Keratinocyte (primary cell): ENCODE measurements at regions not wholly inside any gene's neighbourhood (a gene's known extent, or its start where the extent isn't known, plus 50 kb on each side); places are given as distances from the start of the nearest gene placed in this dataset.

ENCODE experiments used
- DNase-seq: peaks from one replicate; pipeline ENCODE4 v3.0.0-alpha.2; 2011; ENCODE audit warnings: low read depth, missing footprints, low spot score
- FAIRE-seq: peaks from 2 replicates; lab custom pipeline; 2011; peaks lifted over from hg19 to GRCh38; lab: Jason Lieb, UNC
- H2AFZ ChIP-seq: 2 replicates; pipeline ENCODE4 v1.6.0; 2012; ENCODE audit warnings: low read length, control low read depth, inconsistent platforms; ENCODE audit not compliant: control insufficient read depth
- H3K27ac ChIP-seq: 2 replicates; pipeline ENCODE4 v1.5.1; 2011; ENCODE audit warnings: low read length; ENCODE audit not compliant: control insufficient read depth, insufficient read depth
- H3K27me3 ChIP-seq: 3 replicates; pipeline ENCODE4 v1.6.0; 2011; ENCODE audit warnings: low read length; ENCODE audit not compliant: control insufficient read depth, insufficient read depth; ENCODE audit errors: extremely low read depth
- H3K36me3 ChIP-seq, 2 experiments: 2 replicates in 1 of 2; 3 replicates in 1 of 2; pipeline ENCODE4 v1.5.1; 2011; ENCODE audit warnings: low read length in 2 of 2, mild to moderate bottlenecking in 1 of 2; ENCODE audit not compliant: control insufficient read depth in 2 of 2, insufficient read depth in 2 of 2; ENCODE audit errors: extremely low read depth in 1 of 2
- H3K4me1 ChIP-seq: 3 replicates; pipeline ENCODE4 v1.5.1; 2011; ENCODE audit warnings: low read length; ENCODE audit not compliant: control insufficient read depth, insufficient read depth; ENCODE audit errors: extremely low read depth
- H3K4me2 ChIP-seq: 3 replicates; pipeline ENCODE4 v1.6.0; 2011; ENCODE audit warnings: low read depth, low read length; ENCODE audit not compliant: control insufficient read depth, insufficient read depth; ENCODE audit errors: extremely low read depth
- H3K4me3 ChIP-seq, 3 experiments: fragments of 200-600 bp in 1 of 3; sonication (generic) in 1 of 3; 2 replicates in 2 of 3; 3 replicates in 1 of 3; pipeline ENCODE4 v1.5.1; 2011 to 2016; ENCODE audit warnings: low read length in 3 of 3, mild to moderate bottlenecking in 3 of 3, control low read depth in 2 of 3, inconsistent platforms in 1 of 3, low read depth in 1 of 3, mixed read lengths in 1 of 3, mixed run types in 1 of 3, moderate library complexity in 1 of 3; ENCODE audit not compliant: control insufficient read depth in 2 of 3, insufficient read depth in 2 of 3; ENCODE audit errors: extremely low read depth in 1 of 3
- H3K79me2 ChIP-seq: 2 replicates; pipeline ENCODE4 v1.6.0; 2012; ENCODE audit warnings: low read length; ENCODE audit not compliant: control insufficient read depth, insufficient read depth
- H3K9ac ChIP-seq: 3 replicates; pipeline ENCODE4 v1.6.0; 2011; ENCODE audit warnings: low read length; ENCODE audit not compliant: control insufficient read depth, insufficient read depth; ENCODE audit errors: extremely low read depth
- H3K9me1 ChIP-seq: 3 replicates; pipeline ENCODE4 v1.6.0; 2011; ENCODE audit warnings: low read length; ENCODE audit not compliant: control insufficient read depth, insufficient read depth; ENCODE audit errors: extremely low read depth
- H3K9me3 ChIP-seq: 2 replicates; pipeline ENCODE4 v1.5.1; 2012; ENCODE audit warnings: low read depth, low read length; ENCODE audit not compliant: control insufficient read depth
- H4K20me1 ChIP-seq: 3 replicates; pipeline ENCODE4 v1.6.0; 2011; ENCODE audit warnings: low read length; ENCODE audit not compliant: control insufficient read depth, insufficient read depth; ENCODE audit errors: extremely low read depth
- EZH2 ChIP-seq: IDR thresholded peaks from one replicate; pipeline ENCODE4 v1.6.1; 2012; ENCODE audit warnings: inconsistent platforms, mild to moderate bottlenecking, low read length, moderate library complexity
- dilution Hi-C: fragments of 300-500 bp; cut with MboI; formaldehyde crosslinking; loops from one replicate; pipeline ENCODE4 v1.7.0; 2020; ENCODE audit warnings: low sequenced_read_pairs; ENCODE audit not compliant: extremely low pct_ligation_motif_present
- TF ChIP-seq, protein P1 (sequence below), 3 experiments: IDR thresholded peaks in 1 of 3; conservative IDR thresholded peaks in 1 of 3; optimal IDR thresholded peaks in 1 of 3; 2 replicates in 2 of 3; 3 replicates in 1 of 3; pipeline versions ENCODE3 to v1.5.1; 2011; ENCODE audit warnings: low read length in 3 of 3, mild to moderate bottlenecking in 3 of 3, moderate library complexity in 2 of 3, control low read depth in 1 of 3, inconsistent platforms in 1 of 3; ENCODE audit not compliant: insufficient read depth in 2 of 3; ENCODE audit errors: extremely low read depth in 1 of 3

DNA sequence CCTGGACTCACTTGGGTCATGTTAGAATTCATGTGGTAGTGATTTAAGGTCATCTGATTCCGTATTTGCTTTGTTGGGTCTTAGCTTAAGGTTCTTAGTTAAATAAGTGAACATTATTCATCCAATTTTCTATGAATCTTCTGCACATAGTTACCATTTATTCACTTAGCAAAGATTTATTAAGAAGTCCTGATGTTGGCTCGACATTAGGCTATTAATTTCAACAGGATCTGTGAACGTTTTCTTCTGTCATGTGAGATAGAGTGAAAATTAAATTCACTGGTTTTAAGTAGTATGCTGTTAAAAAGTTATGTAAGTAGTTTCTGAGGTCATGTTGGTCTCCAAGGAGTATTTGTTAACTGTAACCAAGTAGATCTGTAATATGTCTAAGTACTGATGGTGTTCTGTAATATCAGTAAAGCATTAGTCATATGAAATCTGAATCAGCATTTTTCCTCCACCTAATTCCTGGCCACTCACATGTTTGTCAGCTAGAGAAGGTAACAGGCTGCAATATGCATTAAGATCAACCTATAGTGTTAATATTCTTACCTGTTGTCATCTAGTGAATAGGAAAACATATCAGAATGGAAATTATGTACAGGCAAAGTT is 155.6 kb downstream of the PCDH7 start:
- H3K79me2 ChIP-seq: no peaks in the 10 kb centered on the region
- H3K4me3 ChIP-seq: no peak overlapping the region
- dilution Hi-C loops: no loop called here
- H3K9me3 ChIP-seq: no peaks in the 10 kb centered on the region
- H3K9me1 ChIP-seq: peaks cover 2% of the 10 kb centered on the region
- no peak overlapping the region for H3K27ac ChIP-seq
- no peaks in the 10 kb centered on the region for H3K27me3 ChIP-seq
- FAIRE-seq (peak; percentile 78), DNase-seq (peak; percentile 33)
- no peak overlapping the region for H3K4me2 ChIP-seq
- peaks cover 10% of the 10 kb centered on the region for H3K4me1 ChIP-seq
- no peak for TF ChIP-seq EZH2
- TF ChIP-seq, protein P1, sequence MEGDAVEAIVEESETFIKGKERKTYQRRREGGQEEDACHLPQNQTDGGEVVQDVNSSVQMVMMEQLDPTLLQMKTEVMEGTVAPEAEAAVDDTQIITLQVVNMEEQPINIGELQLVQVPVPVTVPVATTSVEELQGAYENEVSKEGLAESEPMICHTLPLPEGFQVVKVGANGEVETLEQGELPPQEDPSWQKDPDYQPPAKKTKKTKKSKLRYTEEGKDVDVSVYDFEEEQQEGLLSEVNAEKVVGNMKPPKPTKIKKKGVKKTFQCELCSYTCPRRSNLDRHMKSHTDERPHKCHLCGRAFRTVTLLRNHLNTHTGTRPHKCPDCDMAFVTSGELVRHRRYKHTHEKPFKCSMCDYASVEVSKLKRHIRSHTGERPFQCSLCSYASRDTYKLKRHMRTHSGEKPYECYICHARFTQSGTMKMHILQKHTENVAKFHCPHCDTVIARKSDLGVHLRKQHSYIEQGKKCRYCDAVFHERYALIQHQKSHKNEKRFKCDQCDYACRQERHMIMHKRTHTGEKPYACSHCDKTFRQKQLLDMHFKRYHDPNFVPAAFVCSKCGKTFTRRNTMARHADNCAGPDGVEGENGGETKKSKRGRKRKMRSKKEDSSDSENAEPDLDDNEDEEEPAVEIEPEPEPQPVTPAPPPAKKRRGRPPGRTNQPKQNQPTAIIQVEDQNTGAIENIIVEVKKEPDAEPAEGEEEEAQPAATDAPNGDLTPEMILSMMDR (optimal IDR thresholded peaks at IDR 0.05 in 1 of 3, IDR thresholded peaks at IDR 0.05 in 1 of 3, conservative IDR thresholded peaks at IDR 0.05 in 1 of 3; ENCODE audit: extremely low read depth in 1 of 3, insufficient read depth in 2 of 3, low read length in 3 of 3): no peak
- no peaks in the 10 kb centered on the region for H3K36me3 ChIP-seq
- no peak overlapping the region for H3K9ac ChIP-seq
- H4K20me1 ChIP-seq: no peaks in the 10 kb centered on the region
- H2AFZ ChIP-seq: no peak overlapping the region

DNA sequence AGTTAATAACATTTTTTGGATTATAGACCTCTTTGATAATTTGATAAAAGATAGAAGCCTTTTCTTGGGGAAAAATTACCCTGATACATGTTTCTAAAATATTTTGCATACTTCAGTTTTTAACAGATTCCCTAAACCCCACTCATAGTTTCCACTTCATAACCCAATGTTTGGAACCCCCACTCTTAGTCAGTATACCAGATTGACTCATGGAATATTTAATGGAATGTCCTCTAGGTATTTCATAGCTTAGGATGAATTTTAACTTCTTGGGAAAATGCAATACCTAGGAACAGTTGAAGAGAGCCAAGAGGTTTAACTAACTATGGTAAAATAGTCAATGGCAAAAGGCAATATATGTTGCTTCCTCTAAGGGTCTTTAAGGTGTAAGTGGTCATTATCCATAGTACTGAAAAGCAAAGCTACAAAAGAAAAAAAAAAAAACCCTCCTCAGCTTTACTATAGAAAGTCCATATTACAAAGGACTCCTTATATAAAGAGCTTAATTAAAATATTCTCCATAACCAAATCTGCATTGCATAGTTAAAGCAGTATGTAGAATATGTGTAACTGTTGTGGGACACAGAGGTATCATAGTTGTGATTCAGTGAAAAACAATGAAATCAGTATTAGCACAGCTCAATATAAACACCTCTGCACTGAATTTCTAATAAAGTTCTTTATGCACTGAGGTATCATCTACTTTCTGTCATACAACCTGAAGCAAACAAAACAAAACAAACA is 159.9 kb downstream of the PCDH7 start:
- Histone ChIP-seq H3K9me3 (no peaks in the 10 kb centered on the region), H3K4me2 (no peak overlapping the region), H4K20me1 (no peaks in the 10 kb centered on the region), H3K9ac (no peak overlapping the region), H3K9me1 (no peaks in the 10 kb centered on the region), H3K4me1 (peaks cover 6% of the 10 kb centered on the region), H3K27ac (no peak overlapping the region), H2AFZ (no peak overlapping the region), H3K79me2 (no peaks in the 10 kb centered on the region), H3K4me3 (no peak overlapping the region), H3K27me3 (no peaks in the 10 kb centered on the region), H3K36me3 (no peaks in the 10 kb centered on the region)
- DNase-seq (no peak), FAIRE-seq (no peak)
- TF ChIP-seq, protein P1 (optimal IDR thresholded peaks at IDR 0.05 in 1 of 3, IDR thresholded peaks at IDR 0.05 in 1 of 3, conservative IDR thresholded peaks at IDR 0.05 in 1 of 3; ENCODE audit: extremely low read depth in 1 of 3, insufficient read depth in 2 of 3, low read length in 3 of 3): no peak
- no peak for TF ChIP-seq EZH2
- dilution Hi-C loops: no loop called here
